GM21528 (cell line): ENCODE measurements at regions not wholly inside any gene's neighbourhood (a gene's known extent, or its start where the extent isn't known, plus 50 kb on each side); places are given as distances from the start of the nearest gene placed in this dataset.
"Not testable (repeated sequence)": the region's sequence is repeated elsewhere in the genome, so short reads cannot be mapped to it uniquely, and the experiment has no call there.

Source experiments
- ATAC-seq: cut with Tn5 transposase; IDR thresholded peaks from one replicate; pipeline ENCODE4 v1.9.1; 2021; ENCODE audit warnings: mild to moderate bottlenecking, moderate library complexity; ENCODE audit not compliant: unreplicated experiment, low FRiP score

- no peak for ATAC-seq
Observed at GRCh38 chr4:104649631-104650030, 154.9 kb upstream of the CXXC4 start.

GRCh38 chr4:104662269-104662668 lies 167.6 kb upstream of the CXXC4 start:
- ATAC-seq: not testable (repeated sequence)

GRCh38 chr4:104677116-104677515 lies 182.4 kb upstream of the CXXC4 start:
- no peak for ATAC-seq

DNA sequence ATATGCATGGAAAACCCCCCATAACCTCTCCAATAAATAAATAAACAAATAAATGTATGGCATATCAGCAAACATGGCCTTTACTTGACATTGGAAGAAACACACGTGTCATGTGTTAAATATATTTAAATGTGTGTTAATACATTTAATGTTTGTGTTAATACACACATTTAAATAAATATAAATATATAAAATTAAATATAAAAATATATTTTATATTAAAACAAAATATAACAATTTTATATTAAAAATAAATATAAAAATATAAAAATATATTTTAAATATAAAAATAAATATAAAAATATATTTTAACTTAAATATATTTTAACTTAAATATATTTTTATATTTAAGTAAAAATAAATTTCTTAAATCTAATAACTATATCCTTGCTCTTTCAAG lies 187.6 kb upstream of the CXXC4 start:
- ATAC-seq: no peak

- ATAC-seq: no peak
Observed at GRCh38 chr4:104693601-104694201, 199.0 kb upstream of the CXXC4 start.

- ATAC-seq: no peak
Observed at GRCh38 chr4:104716584-104716983, 221.9 kb upstream of the CXXC4 start.

- peak; percentile 99 for ATAC-seq
Observed at GRCh38 chr4:104719539-104720230, 225.0 kb upstream of the CXXC4 start.

GRCh38 chr4:104722467-104722866 lies 227.8 kb upstream of the CXXC4 start:
- ATAC-seq: no peak

- ATAC-seq: no peak
Observed at GRCh38 chr4:104726002-104726401, 231.3 kb upstream of the CXXC4 start.

DNA sequence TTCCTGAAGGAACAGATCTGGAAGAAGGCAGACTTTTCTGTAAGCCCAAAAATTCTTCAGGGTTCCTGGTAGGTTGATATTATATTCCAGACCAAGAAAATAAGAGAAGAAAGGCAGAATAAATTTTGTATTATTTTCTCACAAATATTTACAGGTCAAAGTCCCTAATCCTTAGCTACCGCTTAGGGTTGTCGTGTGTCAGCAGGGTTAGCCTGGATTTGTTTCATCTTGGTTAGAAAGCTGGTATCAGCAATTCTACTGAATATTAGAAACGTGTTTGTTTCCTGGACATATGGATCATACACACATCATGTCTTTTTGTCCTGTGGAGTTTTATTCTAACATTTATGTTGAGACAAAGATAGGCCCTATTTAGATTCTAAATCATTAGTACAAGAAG lies 232.9 kb upstream of the CXXC4 start:
- ATAC-seq: no peak

GRCh38 chr4:104728380-104729122 lies 233.9 kb upstream of the CXXC4 start:
- ATAC-seq: no peak

DNA sequence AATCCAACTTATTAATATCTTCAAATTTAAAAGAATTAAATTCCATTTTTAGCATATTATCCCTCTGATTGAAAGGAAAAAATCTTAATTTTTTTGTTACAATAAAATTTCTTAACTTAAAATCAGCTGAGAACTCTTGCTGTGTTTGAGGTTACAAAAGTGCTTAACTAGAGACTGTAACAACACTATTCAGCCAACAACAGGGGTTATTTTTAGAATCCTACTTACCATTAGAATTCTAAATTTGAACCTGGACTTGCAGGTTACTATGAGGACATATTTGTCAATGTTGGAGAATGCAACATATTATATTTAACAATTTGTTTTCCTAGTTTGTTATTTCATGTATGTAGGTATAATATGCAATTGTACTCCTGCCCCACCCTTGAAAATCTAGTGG lies 238.1 kb upstream of the CXXC4 start:
- no peak for ATAC-seq

DNA sequence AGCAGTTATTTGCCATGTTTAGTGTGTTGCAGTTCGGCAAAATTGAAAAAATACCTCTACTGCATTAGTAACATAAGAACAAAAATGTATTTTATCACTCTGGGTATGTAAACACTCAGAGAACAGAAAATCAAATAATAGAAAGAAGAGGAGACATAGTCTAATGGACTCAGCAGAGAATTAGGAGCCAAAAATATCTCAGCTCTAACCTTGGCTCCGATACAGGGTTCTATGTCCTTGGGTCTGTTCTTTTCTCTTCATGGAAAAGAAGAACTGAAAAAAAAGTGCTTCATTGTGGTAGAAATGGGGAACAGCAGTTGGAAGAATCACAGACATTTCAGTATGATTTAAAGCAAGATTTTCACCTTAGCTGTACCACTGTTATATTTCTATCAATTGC lies 240.5 kb upstream of the CXXC4 start:
- ATAC-seq: no peak

DNA sequence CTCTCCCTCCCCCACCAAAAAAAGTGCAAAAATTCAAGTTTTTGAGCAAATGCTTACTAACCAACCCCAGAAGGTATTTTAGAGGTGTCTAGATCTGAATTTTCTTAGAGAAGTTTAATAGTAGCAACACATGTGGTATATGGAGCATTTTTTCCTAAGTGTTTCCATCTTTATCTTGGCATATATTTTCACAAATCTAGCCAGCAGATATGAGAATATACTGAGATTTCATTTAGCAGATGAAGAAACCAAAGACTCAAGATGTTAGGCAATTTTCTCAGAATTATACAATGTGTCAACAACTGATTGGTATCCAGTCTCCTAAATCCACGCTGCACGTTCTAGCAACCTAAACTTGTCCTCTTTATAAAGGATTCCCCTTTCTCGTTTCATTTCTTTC lies 245.5 kb upstream of the CXXC4 start:
- ATAC-seq: no peak

DNA sequence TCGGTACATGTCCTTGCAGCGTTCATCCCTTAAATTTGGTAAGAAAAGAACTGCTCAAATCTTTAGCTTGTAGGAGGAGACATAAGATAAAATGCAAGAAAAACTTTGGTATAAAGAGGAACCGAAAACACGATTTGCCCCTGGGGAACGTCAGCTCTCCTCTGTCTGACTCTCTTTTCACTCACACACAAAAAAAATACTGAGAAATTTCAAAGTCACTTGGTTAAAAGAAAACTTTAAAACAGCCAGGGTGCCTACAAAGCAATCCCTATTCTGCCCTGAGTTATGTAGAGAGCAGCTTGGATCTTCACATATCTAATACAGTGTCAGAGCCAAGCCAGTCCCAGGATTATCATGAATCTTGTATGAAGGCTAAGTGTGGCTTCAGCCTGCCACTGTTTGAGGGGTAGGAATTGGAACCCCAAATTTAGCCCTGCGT lies 248.5 kb upstream of the CXXC4 start:
- ATAC-seq: peak; percentile 97

- no peak for ATAC-seq
Observed at GRCh38 chr4:104747635-104748034, 252.9 kb upstream of the CXXC4 start.

DNA sequence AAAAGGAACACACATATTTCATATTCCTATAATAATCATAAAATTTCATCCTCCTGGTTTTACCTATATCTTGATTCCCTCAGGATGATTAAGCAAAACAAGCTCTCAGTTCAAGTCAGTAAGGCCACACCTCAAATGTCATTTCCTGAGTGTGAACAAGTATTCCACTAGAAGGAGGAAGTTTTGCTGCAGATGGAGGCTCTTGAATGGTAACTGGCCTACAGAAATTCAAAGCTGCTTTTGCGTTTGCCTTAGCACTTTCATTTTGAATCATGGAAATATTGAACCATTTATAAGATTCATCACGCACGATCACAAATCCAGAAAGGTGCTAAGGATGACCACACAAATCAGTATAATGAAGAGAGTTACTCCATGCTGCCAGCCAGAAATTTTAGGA lies 254.4 kb upstream of the CXXC4 start:
- no peak for ATAC-seq

GRCh38 chr4:104750008-104750407 lies 255.3 kb upstream of the CXXC4 start:
- no peak for ATAC-seq

DNA sequence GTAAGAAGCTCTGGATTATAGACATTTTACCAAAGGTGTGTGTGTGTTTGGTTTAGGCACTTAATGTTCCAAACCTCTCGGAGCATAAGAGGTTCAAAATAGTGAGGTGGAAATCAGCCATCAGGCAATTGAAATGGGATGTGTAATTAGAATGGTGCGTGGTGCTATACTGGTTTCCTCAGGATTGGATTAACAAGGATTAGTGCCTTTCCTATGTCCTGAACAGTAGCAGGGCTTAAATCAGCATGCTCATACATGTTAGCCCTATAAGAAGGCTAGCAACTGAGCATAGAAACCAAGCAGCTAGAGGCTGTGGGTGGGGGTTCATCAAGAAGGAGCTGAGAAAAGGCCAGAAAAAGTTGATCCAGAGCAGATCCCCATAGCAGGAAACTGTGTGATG lies 256.8 kb upstream of the CXXC4 start:
- ATAC-seq: no peak

DNA sequence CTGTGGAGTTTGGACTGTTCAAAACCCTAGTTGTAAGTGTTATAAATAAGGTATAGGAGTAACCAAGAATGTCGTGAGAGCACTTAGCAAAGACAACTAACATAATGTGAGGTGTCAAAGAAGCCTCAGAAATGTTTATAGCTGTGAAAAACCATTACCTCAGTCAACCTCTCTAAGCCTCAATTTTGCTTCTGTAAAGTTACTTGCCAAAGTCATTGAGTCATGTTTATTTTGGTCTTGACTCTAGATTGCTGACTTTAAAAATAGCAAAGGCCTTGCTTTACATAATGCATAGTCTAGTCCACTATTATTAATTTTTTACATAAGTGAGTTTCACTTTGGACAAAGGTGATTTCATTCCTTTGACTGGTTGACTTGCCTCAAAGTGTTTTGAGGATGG lies 257.6 kb upstream of the CXXC4 start:
- peak; percentile 88 for ATAC-seq

- ATAC-seq: no peak
Observed at GRCh38 chr4:104756837-104757236, 262.1 kb upstream of the CXXC4 start.

DNA sequence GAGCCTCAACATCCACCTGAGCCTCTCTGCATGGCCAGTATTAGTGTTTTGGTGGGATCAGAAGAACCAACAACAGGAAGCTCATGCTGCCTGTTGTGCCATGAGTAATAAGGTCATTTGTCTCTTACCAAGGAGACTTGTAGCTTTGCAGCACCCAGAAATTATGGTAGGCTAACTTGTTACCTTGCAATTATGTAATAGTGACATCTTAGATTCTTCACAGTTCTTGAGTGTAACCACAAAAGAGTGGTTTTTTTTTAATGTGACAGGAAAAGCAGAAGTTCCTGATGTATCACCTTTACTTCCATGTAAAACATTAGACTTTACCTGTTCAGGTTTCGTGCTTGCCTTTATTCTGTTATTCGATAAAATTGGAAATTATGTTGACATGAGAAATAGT lies 263.9 kb upstream of the CXXC4 start:
- no peak for ATAC-seq
